HG03457 (cell line): ENCODE measurements at regions not wholly inside any gene's neighbourhood (a gene's known extent, or its start where the extent isn't known, plus 50 kb on each side); places are given as distances from the start of the nearest gene placed in this dataset.

ENCODE experiments used
- ATAC-seq: cut with Tn5 transposase; IDR thresholded peaks from one replicate; pipeline ENCODE4 v1.9.1; 2021; ENCODE audit warnings: moderate number of reproducible peaks; ENCODE audit not compliant: unreplicated experiment

DNA sequence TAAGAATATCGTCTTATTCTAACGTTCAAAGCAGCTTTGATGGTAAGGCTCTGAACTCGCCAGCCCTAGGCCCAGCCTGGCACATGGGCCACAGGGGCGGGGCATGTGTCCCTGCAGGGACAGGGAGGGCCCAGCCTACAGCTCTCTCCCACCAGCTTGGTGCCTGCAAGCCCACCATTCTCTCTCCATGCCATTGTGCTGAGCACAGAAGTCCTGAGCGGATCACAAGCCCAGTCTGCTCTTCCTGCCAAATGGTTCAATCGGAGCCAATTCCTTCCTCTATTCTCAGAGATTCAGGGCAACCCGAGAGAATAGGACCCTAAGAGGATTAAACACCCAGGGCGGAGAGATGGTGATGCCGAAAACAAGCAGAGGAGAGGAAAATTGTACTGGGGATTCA lies 50.3 kb upstream of the APCDD1 start:
- no peak for ATAC-seq
